Psoas muscle (tissue), 7 donors: ENCODE measurements at regions not wholly inside any gene's neighbourhood (a gene's known extent, or its start where the extent isn't known, plus 50 kb on each side); places are given as distances from the start of the nearest gene placed in this dataset.

Experiments used
- ATAC-seq, 4 donors: fragments of 200-7000 bp; cut with Tn5 transposase; one replicate each; pipeline ENCODE4 v1.9.1; 2020; ENCODE audit warnings: moderate library complexity in 3 of 4, mild to moderate bottlenecking in 2 of 4
- DNase-seq, 2 donors: peaks; one replicate each; pipeline ENCODE4 v3.0.0-alpha.2; 2020
- H3K27ac ChIP-seq: fragments of 200-600 bp; one replicate; pipeline ENCODE4 v1.8.0; 2022
- H3K27me3 ChIP-seq, 3 donors: fragments of 200-600 bp in 1 of 3; one replicate each; pipeline versions ENCODE4 v1.6.1 to v1.8.0; 2013 to 2022; ENCODE audit warnings: low read length in 2 of 3, mild to moderate bottlenecking in 2 of 3, moderate library complexity in 1 of 3; ENCODE audit not compliant: insufficient read depth in 3 of 3
- H3K36me3 ChIP-seq, 2 donors: fragments of 200-600 bp in 1 of 2; one replicate each; pipeline versions ENCODE4 v1.6.1 to v1.8.0; 2013 to 2022; ENCODE audit warnings: low read depth in 1 of 2, mild to moderate bottlenecking in 1 of 2, moderate library complexity in 1 of 2; ENCODE audit not compliant: insufficient read depth in 1 of 2
- H3K4me1 ChIP-seq: fragments of 200-600 bp; one replicate; pipeline ENCODE4 v1.8.0; 2022
- H3K4me3 ChIP-seq: fragments of 200-600 bp; one replicate; pipeline ENCODE4 v1.8.0; 2022; ENCODE audit warnings: mild to moderate bottlenecking
- H3K9me3 ChIP-seq: fragments of 200-600 bp; one replicate; pipeline ENCODE4 v1.8.0; 2022
- WGBS, 3 donors: extraction: QIAGEN DNeasy Blood & Tissue Kit; methylation state at CpG; one replicate each; pipeline versions ENCODE4 v1.1.6 to v1.1.7; 2013; 5-methylcytosine and 5-hydroxymethylcytosine counted together
- intact Hi-C, 2 donors: fragments of 100-400 bp; cut with DNase I; formaldehyde crosslinking; loops; one replicate each; pipeline versions ENCODE4 v1.11.0 to v1.14.2; 2022
- TF ChIP-seq, protein P1 (sequence below): fragments of 200-600 bp; IDR thresholded peaks from one replicate; pipeline ENCODE4 v1.8.0; 2022; ENCODE audit warnings: antibody characterized with exemption
- donor health status: healthy with polysubstance abuse.
- donor health status: DM: no; HTN: no; CAD: no; lungs with moderate emphysema.
- donor health status: Bipolar disorder and iron deficiency.
- donor health status: healthy.
- donor health status: DM: yes; HTN: yes; CAD: no.
- donor health status: DM: no; HTN: no; CAD: no.
- donor health status: DM: yes; HTN: yes; CAD: no.

DNA sequence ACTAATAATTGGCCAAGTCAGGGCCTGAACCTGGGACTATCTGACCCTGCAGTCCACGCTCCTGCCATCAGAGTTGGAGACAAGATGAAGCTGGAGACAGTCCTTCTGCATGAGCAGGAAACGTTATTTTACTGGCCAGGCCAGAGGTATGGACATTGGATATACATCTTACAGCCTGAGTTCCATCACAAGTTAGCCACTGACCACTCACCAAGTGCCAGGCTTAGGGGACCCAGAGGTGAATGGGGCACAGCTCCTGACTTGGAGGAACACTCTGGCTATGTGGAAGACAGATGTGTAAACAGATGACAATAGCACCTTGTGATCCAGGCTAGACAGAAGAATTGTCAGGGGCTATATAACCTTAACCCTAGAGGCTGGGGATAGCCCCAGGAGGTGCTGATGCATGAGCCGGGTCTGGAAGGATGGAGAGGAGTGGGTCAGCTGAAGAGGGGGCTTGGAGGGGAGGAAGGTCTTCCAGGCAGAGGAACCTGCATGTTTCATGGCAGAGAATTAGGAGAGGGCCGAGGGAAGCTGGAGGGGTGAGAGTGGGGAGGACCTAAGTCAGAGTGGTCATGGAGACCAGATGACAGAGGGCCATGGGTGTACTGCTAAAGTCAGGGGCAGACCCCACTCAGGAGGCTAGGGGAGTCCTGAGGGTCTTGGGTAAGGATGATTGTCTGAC lies 52.5 kb upstream of the DMRTB1 start:
- H3K9me3 ChIP-seq = no peaks in the 10 kb centered on the region
- TF ChIP-seq, protein P1, sequence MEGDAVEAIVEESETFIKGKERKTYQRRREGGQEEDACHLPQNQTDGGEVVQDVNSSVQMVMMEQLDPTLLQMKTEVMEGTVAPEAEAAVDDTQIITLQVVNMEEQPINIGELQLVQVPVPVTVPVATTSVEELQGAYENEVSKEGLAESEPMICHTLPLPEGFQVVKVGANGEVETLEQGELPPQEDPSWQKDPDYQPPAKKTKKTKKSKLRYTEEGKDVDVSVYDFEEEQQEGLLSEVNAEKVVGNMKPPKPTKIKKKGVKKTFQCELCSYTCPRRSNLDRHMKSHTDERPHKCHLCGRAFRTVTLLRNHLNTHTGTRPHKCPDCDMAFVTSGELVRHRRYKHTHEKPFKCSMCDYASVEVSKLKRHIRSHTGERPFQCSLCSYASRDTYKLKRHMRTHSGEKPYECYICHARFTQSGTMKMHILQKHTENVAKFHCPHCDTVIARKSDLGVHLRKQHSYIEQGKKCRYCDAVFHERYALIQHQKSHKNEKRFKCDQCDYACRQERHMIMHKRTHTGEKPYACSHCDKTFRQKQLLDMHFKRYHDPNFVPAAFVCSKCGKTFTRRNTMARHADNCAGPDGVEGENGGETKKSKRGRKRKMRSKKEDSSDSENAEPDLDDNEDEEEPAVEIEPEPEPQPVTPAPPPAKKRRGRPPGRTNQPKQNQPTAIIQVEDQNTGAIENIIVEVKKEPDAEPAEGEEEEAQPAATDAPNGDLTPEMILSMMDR = no peak
- no peak for DNase-seq

DNA sequence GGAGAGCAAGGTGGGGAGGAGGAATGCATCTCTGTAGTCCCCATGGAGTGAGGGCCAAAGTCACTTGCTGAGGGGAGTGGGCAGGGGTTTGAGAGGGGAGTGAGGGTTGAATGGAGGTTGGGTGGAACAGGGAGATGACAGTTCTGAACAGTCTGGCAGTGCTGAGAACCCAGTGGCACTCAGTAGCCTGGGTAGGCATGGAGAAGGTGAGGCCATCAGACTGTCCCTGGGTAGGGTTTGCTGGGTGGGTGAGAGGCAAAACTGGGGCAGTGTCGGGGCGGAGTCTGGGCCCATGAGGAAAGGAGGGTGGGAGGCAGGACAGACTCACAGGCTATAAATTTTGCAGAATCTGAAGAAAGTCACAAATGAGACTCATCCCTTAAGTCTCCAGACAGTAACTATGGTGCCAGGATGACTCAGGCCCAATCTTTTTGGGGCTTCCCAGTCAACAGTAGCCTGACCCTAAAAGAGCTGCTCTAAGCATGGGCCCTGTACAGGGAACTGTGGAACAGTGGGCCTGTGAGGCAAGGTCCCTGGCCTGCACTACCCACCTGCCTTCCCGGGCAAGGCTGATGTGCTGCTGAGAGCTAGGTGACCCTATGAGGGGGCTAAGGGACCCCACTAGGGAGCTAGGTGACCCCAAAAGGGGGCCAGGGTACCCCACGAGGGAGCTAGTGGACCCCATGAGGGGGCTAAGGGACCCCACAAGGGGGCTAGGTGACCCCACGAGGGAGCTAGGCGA lies 51.0 kb upstream of the DMRTB1 start:
- DNase-seq (no peak), ATAC-seq (peak in 1 of 4 donors; percentile 10)
- WGBS, 3 donors = 87 to 90% (median 89%) methylated on average over 6 of the region's 6 CpGs
- Histone ChIP-seq H3K27me3 (peaks cover 0 to 10% (median 3%) of the 10 kb centered on the region in 3 donors), H3K9me3 (no peaks in the 10 kb centered on the region), H3K36me3 (no peaks in the 10 kb centered on the region), H3K4me3 (no peak overlapping the region), H3K27ac (no peak overlapping the region), H3K4me1 (no peaks in the 10 kb centered on the region)
- TF ChIP-seq, protein P1 = no peak
- intact Hi-C loops = no loop called here

More for the DNA sequence above, 52.5 kb upstream of the DMRTB1 start:
- H3K27ac ChIP-seq = no peak overlapping the region
- H3K4me1 ChIP-seq = no peaks in the 10 kb centered on the region
- H3K27me3 ChIP-seq = peaks cover 0 to 10% (median 7%) of the 10 kb centered on the region in 3 donors
- 71 to 81% (median 76%) methylated on average over 4 of the region's 4 CpGs for WGBS, 3 donors
- ATAC-seq = no peak
- H3K4me3 ChIP-seq = no peak overlapping the region
- H3K36me3 ChIP-seq = no peaks in the 10 kb centered on the region
- intact Hi-C loops = no loop called here

- DNase-seq = no peak
- ATAC-seq = no peak
- Histone ChIP-seq H3K27ac (no peak overlapping the region), H3K36me3 (no peaks in the 10 kb centered on the region), H3K27me3 (peaks cover 0 to 13% (median 3%) of the 10 kb centered on the region in 3 donors), H3K9me3 (no peaks in the 10 kb centered on the region), H3K4me3 (no peak overlapping the region), H3K4me1 (no peaks in the 10 kb centered on the region)
- TF ChIP-seq, protein P1 = no peak
- WGBS, 3 donors = 75 to 87% (median 80%) methylated on average over 7 of the region's 7 CpGs
- intact Hi-C loops = no loop called here
Observed at GRCh38 chr1:53408755-53409129, 50.5 kb upstream of the DMRTB1 start.

DNA sequence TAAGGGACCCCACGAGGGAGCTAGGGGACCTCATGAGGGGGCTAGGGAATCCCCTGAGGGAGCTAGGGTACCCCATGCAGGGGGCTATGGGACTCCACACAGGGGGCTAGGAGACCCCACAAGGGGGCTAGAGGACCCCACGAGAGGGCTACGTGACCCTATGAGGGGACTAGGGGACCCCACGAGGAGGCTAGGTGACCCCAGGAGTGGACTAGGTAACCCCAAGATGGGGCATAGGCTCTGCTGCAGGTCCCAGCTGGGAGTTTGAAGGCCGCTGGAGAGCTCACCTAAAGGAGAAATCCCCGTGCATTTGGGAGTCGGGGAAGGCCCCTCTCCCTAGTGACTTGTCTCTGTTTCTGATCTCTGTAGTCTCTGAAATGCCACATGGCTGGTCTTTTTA lies 50.0 kb upstream of the DMRTB1 start:
- Histone ChIP-seq H3K4me1 (no peaks in the 10 kb centered on the region), H3K27ac (no peak overlapping the region), H3K36me3 (no peaks in the 10 kb centered on the region), H3K27me3 (peaks cover 0 to 13% (median 3%) of the 10 kb centered on the region in 3 donors), H3K4me3 (no peak overlapping the region), H3K9me3 (no peaks in the 10 kb centered on the region)
- intact Hi-C loops = no loop called here
- ATAC-seq (no peak), DNase-seq (no peak)
- WGBS, 3 donors = 69 to 84% (median 81%) methylated on average over 7 of the region's 7 CpGs
- TF ChIP-seq, protein P1 = no peak
